ENCODE measurements at regions not wholly inside any gene's neighbourhood (a gene's known extent, or its start where the extent isn't known, plus 50 kb on each side); places are given as distances from the start of the nearest gene placed in this dataset.

- no peak overlapping the region for H3K27ac ChIP-seq (ENCODE audit: extremely low read depth, low read depth, low read length)
- ChIA-PET CTCF (no interaction called here), POLR2A (no interaction called here)
- H3K4me3 ChIP-seq (ENCODE audit: low read depth, low read length): no peak overlapping the region
- TF ChIP-seq, protein P1, sequence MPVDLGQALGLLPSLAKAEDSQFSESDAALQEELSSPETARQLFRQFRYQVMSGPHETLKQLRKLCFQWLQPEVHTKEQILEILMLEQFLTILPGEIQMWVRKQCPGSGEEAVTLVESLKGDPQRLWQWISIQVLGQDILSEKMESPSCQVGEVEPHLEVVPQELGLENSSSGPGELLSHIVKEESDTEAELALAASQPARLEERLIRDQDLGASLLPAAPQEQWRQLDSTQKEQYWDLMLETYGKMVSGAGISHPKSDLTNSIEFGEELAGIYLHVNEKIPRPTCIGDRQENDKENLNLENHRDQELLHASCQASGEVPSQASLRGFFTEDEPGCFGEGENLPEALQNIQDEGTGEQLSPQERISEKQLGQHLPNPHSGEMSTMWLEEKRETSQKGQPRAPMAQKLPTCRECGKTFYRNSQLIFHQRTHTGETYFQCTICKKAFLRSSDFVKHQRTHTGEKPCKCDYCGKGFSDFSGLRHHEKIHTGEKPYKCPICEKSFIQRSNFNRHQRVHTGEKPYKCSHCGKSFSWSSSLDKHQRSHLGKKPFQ (tag by site-specific recombination; IDR thresholded peaks at IDR 0.05): no peak
- TF ChIP-seq ZSCAN30 (tag by site-specific recombination; IDR thresholded peaks at IDR 0.05): no peak
- peak; percentile 25; the same call in 1 of the 2 replicates for TF ChIP-seq GLIS1 (tag by site-specific recombination; IDR thresholded peaks at IDR 0.05)
- TF ChIP-seq WT1 (tag by site-specific recombination; IDR thresholded peaks at IDR 0.05): no peak
- H3K4me1 ChIP-seq (ENCODE audit: control insufficient read depth, insufficient read depth, low read length): no peaks in the 10 kb centered on the region
- no peaks in the 10 kb centered on the region for H3K9me3 ChIP-seq (ENCODE audit: control insufficient read depth, insufficient read depth, low read depth, low read length)
- no peaks in the 10 kb centered on the region for H3K36me3 ChIP-seq (ENCODE audit: control insufficient read depth in 2 of 2, insufficient read depth in 1 of 2, low read length in 2 of 2)
Observed at GRCh38 chr2:216298719-216299495, 73.4 kb downstream of the MARCHF4 start.

- TF ChIP-seq YY2 (tag by site-specific recombination; IDR thresholded peaks at IDR 0.05) (no peak), ZFP3 (tag by site-specific recombination; IDR thresholded peaks at IDR 0.05; ENCODE audit: low read depth) (no peak), KLF10 (tag by site-specific recombination; IDR thresholded peaks at IDR 0.05) (no peak), ZNF324 (tag by site-specific recombination; IDR thresholded peaks at IDR 0.05) (no peak), ZNF146 (tag by site-specific recombination; IDR thresholded peaks at IDR 0.05) (no peak), ZNF354C (tag by site-specific recombination; IDR thresholded peaks at IDR 0.05; ENCODE audit: borderline replicate concordance, low read depth) (no peak), ZBTB8A (tag by site-specific recombination; IDR thresholded peaks at IDR 0.05) (no peak), BCL11A (tag by site-specific recombination; IDR thresholded peaks at IDR 0.05; ENCODE audit: low read depth) (no peak), ZNF561 (tag by site-specific recombination; IDR thresholded peaks at IDR 0.05; ENCODE audit: borderline replicate concordance) (no peak), ZFP41 (tag by site-specific recombination; IDR thresholded peaks at IDR 0.05; ENCODE audit: borderline replicate concordance) (no peak)
- TF ChIP-seq, protein P2, sequence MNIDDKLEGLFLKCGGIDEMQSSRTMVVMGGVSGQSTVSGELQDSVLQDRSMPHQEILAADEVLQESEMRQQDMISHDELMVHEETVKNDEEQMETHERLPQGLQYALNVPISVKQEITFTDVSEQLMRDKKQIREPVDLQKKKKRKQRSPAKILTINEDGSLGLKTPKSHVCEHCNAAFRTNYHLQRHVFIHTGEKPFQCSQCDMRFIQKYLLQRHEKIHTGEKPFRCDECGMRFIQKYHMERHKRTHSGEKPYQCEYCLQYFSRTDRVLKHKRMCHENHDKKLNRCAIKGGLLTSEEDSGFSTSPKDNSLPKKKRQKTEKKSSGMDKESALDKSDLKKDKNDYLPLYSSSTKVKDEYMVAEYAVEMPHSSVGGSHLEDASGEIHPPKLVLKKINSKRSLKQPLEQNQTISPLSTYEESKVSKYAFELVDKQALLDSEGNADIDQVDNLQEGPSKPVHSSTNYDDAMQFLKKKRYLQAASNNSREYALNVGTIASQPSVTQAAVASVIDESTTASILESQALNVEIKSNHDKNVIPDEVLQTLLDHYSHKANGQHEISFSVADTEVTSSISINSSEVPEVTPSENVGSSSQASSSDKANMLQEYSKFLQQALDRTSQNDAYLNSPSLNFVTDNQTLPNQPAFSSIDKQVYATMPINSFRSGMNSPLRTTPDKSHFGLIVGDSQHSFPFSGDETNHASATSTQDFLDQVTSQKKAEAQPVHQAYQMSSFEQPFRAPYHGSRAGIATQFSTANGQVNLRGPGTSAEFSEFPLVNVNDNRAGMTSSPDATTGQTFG (tag by site-specific recombination; IDR thresholded peaks at IDR 0.05; ENCODE audit: borderline replicate concordance): no peak
- no peaks in the 10 kb centered on the region for H3K9me3 ChIP-seq (ENCODE audit: control insufficient read depth, insufficient read depth, low read depth, low read length)
- no peaks in the 10 kb centered on the region for H3K36me3 ChIP-seq (ENCODE audit: control insufficient read depth in 2 of 2, insufficient read depth in 1 of 2, low read length in 2 of 2)
- no peaks in the 10 kb centered on the region for H3K4me1 ChIP-seq (ENCODE audit: control insufficient read depth, insufficient read depth, low read length)
- H3K4me3 ChIP-seq (ENCODE audit: low read depth, low read length): no peak overlapping the region
- ChIA-PET POLR2A (interaction anchor here (0.7 kb wide), 1 partner anchor 11 kb away, joined by 4 read pairs; no protein-coding TSS in a partner anchor), CTCF (interaction anchor here (1.1 kb wide), 1 partner anchor 14 kb away, joined by 3 read pairs; no protein-coding TSS in a partner anchor)
- H3K27ac ChIP-seq (ENCODE audit: extremely low read depth, low read depth, low read length): no peak overlapping the region
Observed at GRCh38 chr2:216296856-216297255, 75.4 kb downstream of the MARCHF4 start.

GRCh38 chr2:216294305-216294704 lies 78.0 kb downstream of the MARCHF4 start:
- no peaks in the 10 kb centered on the region for H3K36me3 ChIP-seq (ENCODE audit: control insufficient read depth in 2 of 2, insufficient read depth in 1 of 2, low read length in 2 of 2)
- ChIA-PET CTCF (interaction anchor here (0.6 kb wide), 2 partner anchors 27 to 109 kb away, joined by 3 read pairs; no protein-coding TSS in a partner anchor), POLR2A (no interaction called here)
- no peak overlapping the region for H3K27ac ChIP-seq (ENCODE audit: extremely low read depth, low read depth, low read length)
- no peak overlapping the region for H3K4me3 ChIP-seq (ENCODE audit: low read depth, low read length)
- no peaks in the 10 kb centered on the region for H3K9me3 ChIP-seq (ENCODE audit: control insufficient read depth, insufficient read depth, low read depth, low read length)
- no peaks in the 10 kb centered on the region for H3K4me1 ChIP-seq (ENCODE audit: control insufficient read depth, insufficient read depth, low read length)
- TF ChIP-seq ZNF324 (tag by site-specific recombination; IDR thresholded peaks at IDR 0.05): no peak
- TF ChIP-seq ZNF280D (tag by site-specific recombination; IDR thresholded peaks at IDR 0.05): no peak
